HEK293T (cell line): ENCODE measurements at regions not wholly inside any gene's neighbourhood (a gene's known extent, or its start where the extent isn't known, plus 50 kb on each side); places are given as distances from the start of the nearest gene placed in this dataset.

Source experiments
- ARNT ChIP-seq: fragments of 450-650 bp; IDR thresholded peaks from 2 replicates; pipeline ENCODE4 v1.6.1; 2017; ENCODE audit warnings: mild to moderate bottlenecking
- BHLHE40 ChIP-seq: fragments of 450-650 bp; IDR thresholded peaks from 2 replicates; pipeline ENCODE4 v1.6.1; 2016; ENCODE audit warnings: mild to moderate bottlenecking, moderate library complexity, borderline replicate concordance
- ELF4 ChIP-seq: fragments of 450-650 bp; IDR thresholded peaks from 2 replicates; pipeline ENCODE4 v1.6.1; 2017; ENCODE audit warnings: antibody characterized with exemption
- FOXA1 ChIP-seq: fragments of 450-650 bp; IDR thresholded peaks from 2 replicates; pipeline ENCODE4 v1.6.1; 2016; ENCODE audit warnings: mild to moderate bottlenecking
- NFRKB ChIP-seq: fragments of 450-650 bp; IDR thresholded peaks from 2 replicates; pipeline ENCODE4 v1.6.1; 2016; ENCODE audit warnings: mild to moderate bottlenecking, moderate library complexity
- SP1 ChIP-seq: fragments of 450-650 bp; IDR thresholded peaks from 2 replicates; pipeline ENCODE4 v1.6.1; 2017
- TARDBP ChIP-seq: fragments of 450-650 bp; IDR thresholded peaks from 2 replicates; pipeline ENCODE4 v1.6.1; 2016
- ZNF384 ChIP-seq: fragments of 450-650 bp; IDR thresholded peaks from 2 replicates; pipeline ENCODE4 v1.6.1; 2016
- TF ChIP-seq, protein P1 (sequence below): fragments of 450-650 bp; IDR thresholded peaks from 2 replicates; pipeline ENCODE4 v1.6.1; 2016

DNA sequence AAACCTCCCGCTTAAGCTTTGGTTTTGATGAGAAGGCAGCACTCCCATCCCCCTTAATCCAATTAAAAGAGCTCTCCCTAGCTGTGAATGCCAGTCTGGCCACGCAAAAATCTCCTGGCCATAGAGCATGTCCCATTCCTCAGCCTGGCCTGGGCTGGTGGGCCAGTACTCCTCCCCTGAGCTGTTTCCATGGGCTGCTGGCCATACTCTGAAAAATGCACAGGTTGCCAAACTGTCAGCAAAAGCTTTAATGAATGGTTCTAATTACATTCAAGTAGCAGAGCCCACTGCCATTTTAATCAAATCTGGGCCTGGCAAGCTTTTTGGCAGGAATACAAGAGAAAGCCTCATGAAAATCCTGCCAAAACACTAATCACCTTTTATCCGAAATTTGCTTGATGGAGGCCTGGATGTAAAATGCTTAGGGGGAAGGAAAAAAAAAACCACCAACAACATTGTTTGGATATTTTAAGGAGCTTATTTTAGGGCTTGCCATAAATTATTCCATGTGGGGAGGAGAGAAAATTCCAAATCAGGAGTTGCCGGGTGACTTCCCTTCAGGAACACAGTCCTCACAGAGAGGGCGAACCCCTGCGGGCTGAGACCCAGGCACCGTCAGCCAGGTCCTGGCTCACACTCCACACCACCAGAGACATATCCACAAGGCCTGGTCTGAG, 243.3 kb downstream of the SEC61B start:
- TF ChIP-seq FOXA1: no peak
- TF ChIP-seq SP1: no peak
- TF ChIP-seq NFRKB: no peak
- no peak for TF ChIP-seq ZNF384
- no peak for TF ChIP-seq BHLHE40
- TF ChIP-seq, protein P1, sequence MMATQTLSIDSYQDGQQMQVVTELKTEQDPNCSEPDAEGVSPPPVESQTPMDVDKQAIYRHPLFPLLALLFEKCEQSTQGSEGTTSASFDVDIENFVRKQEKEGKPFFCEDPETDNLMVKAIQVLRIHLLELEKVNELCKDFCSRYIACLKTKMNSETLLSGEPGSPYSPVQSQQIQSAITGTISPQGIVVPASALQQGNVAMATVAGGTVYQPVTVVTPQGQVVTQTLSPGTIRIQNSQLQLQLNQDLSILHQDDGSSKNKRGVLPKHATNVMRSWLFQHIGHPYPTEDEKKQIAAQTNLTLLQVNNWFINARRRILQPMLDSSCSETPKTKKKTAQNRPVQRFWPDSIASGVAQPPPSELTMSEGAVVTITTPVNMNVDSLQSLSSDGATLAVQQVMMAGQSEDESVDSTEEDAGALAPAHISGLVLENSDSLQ: no peak
- no peak for TF ChIP-seq ELF4
- no peak for TF ChIP-seq TARDBP
- TF ChIP-seq ARNT: no peak
